Neural cell (in vitro differentiated cells): ENCODE measurements at regions not wholly inside any gene's neighbourhood (a gene's known extent, or its start where the extent isn't known, plus 50 kb on each side); places are given as distances from the start of the nearest gene placed in this dataset.

Experiments
- CTCF ChIP-seq: fragments of 450-650 bp; IDR thresholded peaks from 2 replicates; pipeline ENCODE4 v1.5.1; 2014; ENCODE audit warnings: antibody characterized with exemption, mild to moderate bottlenecking, moderate library complexity; ENCODE audit not compliant: poor library complexity, severe bottlenecking
- EP300 ChIP-seq: fragments of 450-650 bp; conservative IDR thresholded peaks from 2 replicates; pipeline ENCODE4 v1.6.1; 2014; ENCODE audit warnings: antibody characterized with exemption, mild to moderate bottlenecking, moderate library complexity; ENCODE audit not compliant: poor library complexity, severe bottlenecking
- EZH2 ChIP-seq: fragments of 200-600, 300-800 bp; shearing (Covaris generic), sonication (generic); IDR thresholded peaks from 2 replicates; pipeline ENCODE4 v1.6.1; 2014; ENCODE audit warnings: antibody characterized with exemption, low read length, borderline replicate concordance, mild to moderate bottlenecking; ENCODE audit not compliant: insufficient read depth, poor library complexity, severe bottlenecking
- MXI1 ChIP-seq: fragments of 450-650 bp; conservative IDR thresholded peaks from 2 replicates; pipeline ENCODE4 v1.6.1; 2014; ENCODE audit warnings: antibody characterized with exemption, mild to moderate bottlenecking; ENCODE audit not compliant: poor library complexity, severe bottlenecking
- POLR2AphosphoS5 ChIP-seq: IDR thresholded peaks from 2 replicates; pipeline ENCODE4 v1.6.1; 2012
- RAD21 ChIP-seq: fragments of 450-650 bp; conservative IDR thresholded peaks from 2 replicates; pipeline ENCODE4 v1.6.1; 2014; ENCODE audit warnings: antibody characterized with exemption, mild to moderate bottlenecking, moderate library complexity
- TAF1 ChIP-seq: IDR thresholded peaks from 2 replicates; pipeline ENCODE4 v1.6.1; 2012; ENCODE audit warnings: low read depth
- TF ChIP-seq, protein P1 (sequence below): IDR thresholded peaks from 2 replicates; pipeline ENCODE4 v1.6.1; 2012; ENCODE audit warnings: borderline replicate concordance

GRCh38 chr19:20431826-20432225, 133.8 kb downstream of the ZNF737 start:
- TF ChIP-seq RAD21 (no peak), CTCF (no peak), POLR2AphosphoS5 (no peak), MXI1 (no peak), EZH2 (no peak), TAF1 (no peak), EP300 (no peak)
- TF ChIP-seq, protein P1, sequence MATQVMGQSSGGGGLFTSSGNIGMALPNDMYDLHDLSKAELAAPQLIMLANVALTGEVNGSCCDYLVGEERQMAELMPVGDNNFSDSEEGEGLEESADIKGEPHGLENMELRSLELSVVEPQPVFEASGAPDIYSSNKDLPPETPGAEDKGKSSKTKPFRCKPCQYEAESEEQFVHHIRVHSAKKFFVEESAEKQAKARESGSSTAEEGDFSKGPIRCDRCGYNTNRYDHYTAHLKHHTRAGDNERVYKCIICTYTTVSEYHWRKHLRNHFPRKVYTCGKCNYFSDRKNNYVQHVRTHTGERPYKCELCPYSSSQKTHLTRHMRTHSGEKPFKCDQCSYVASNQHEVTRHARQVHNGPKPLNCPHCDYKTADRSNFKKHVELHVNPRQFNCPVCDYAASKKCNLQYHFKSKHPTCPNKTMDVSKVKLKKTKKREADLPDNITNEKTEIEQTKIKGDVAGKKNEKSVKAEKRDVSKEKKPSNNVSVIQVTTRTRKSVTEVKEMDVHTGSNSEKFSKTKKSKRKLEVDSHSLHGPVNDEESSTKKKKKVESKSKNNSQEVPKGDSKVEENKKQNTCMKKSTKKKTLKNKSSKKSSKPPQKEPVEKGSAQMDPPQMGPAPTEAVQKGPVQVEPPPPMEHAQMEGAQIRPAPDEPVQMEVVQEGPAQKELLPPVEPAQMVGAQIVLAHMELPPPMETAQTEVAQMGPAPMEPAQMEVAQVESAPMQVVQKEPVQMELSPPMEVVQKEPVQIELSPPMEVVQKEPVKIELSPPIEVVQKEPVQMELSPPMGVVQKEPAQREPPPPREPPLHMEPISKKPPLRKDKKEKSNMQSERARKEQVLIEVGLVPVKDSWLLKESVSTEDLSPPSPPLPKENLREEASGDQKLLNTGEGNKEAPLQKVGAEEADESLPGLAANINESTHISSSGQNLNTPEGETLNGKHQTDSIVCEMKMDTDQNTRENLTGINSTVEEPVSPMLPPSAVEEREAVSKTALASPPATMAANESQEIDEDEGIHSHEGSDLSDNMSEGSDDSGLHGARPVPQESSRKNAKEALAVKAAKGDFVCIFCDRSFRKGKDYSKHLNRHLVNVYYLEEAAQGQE: no peak
